CD4-positive, alpha-beta T cell treated with Interferon alpha-2 for 1 hour (primary cell): ENCODE measurements at regions not wholly inside any gene's neighbourhood (a gene's known extent, or its start where the extent isn't known, plus 50 kb on each side); places are given as distances from the start of the nearest gene placed in this dataset.
"Not testable (repeated sequence)": the region's sequence is repeated elsewhere in the genome, so short reads cannot be mapped to it uniquely, and the experiment has no call there.

Source experiments
- DNase-seq, 2 donors: peaks; one replicate each; pipeline ENCODE4 v3.0.0-alpha.2; 2020 to 2022

DNA sequence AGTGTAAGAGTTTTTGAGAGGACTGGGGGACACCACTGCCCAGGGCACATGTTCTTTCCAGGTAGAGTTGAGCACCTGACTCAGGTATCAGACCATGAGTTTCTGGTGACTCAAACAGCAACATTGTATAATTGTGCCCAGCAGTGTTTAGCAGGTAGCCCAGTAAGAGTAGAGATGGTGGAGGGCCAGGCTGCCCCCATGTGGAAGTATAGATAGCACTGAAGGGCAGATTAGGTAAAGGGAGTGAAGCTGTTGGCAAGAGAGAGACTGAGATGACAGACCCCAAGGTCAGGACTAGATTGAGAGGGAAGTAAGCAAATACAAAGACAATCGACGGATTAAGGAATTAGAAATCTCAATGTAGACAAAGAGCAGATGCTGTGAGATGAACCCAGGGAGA lies 74.6 kb downstream of the TRIM42 start:
- no peak for DNase-seq

DNA sequence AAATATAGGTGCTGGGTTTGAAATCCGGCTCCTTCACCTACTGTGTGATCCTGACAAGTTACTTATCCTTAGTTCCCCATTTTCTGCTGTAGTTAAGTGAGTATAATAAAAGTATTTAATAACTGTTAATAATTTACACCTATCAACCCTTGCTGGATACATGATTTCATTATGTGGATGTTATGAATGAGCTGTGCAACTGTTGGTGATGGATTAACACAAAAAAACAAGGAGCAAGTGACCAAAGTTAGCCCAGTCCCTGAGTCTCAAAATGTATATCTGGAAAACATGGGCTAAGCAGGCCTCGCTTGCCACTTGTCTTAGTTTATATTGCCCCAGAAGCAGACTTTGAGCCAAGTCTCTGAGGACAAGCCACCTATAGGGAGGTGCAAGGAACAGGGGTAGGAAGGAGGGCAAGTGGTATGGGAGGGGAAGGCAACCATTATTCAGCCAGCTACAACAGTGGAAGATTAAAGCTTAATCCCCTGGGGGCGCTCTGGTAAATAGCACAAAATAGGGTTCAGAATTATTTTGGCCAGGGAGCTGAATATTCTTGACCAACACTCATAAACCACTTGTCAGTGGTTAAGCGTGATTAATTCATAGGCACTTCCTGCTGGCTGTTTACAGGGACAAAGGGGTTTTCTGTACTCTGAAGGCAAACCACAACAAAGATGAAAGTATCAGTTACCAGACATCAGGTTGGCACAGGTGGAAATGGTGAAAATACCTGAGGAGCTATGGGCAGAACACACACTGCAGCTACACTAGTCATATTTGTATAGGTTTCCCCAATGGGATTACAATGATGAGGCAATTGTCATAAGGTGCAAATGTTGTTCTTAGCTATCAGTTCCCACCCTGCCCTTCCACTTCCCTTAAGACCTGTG lies 76.2 kb downstream of the TRIM42 start:
- no peak for DNase-seq

DNA sequence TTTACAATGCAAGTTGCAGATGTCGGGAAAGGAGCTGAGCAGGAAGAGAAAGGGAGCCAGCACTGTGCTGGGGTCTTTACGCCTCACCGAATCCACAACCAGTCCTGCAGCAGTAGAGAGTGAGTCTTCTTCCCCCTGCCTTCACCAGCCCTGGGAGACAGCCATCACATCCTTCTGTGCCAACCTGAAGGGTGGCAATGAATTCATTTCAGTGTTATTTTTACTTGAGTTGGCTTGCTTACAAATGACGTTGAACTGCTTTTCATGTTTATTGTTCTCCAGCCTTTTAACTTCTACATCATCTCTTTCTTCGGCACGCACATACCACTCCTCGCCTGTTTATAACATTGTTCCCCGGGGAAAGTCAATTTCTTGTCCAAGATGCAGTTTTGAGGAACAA lies 77.1 kb downstream of the TRIM42 start:
- no peak for DNase-seq

DNA sequence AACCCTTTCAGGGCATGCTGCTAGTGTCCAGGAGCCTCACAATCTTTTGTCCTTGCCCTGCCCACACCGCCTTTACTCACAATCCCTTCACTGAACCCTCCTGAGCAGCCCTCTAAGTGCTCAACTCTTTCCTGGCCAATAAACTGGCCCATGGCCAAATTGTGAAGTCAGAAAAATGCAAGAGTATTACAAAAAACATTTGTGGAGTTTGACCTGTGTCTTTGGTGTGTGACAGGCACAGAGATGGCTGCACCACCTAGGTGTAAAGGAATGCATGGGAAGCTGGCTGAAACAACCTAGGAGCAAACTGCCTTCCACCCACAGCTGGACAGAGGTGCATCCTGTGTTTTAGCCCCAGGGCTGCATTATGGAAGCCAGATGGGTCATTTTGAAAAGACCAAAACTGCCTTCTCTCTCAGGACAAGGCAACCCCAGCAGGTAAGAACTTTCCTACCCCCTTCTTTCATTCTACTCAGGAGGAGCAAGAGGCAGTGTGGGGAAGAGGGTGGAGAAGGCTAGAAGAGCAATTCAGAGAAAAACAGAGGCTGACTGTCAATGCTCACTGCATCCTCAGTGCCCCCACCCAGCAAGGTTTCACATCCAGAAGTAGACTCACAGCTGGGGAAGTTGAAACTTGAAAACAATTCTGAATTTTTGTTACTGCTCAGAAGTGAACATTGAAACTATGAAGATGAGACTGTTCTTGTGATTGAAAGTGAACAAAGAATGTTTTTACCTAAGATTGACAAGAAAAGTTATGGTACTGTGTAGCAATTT lies 78.6 kb downstream of the TRIM42 start:
- DNase-seq, result no peak

DNA sequence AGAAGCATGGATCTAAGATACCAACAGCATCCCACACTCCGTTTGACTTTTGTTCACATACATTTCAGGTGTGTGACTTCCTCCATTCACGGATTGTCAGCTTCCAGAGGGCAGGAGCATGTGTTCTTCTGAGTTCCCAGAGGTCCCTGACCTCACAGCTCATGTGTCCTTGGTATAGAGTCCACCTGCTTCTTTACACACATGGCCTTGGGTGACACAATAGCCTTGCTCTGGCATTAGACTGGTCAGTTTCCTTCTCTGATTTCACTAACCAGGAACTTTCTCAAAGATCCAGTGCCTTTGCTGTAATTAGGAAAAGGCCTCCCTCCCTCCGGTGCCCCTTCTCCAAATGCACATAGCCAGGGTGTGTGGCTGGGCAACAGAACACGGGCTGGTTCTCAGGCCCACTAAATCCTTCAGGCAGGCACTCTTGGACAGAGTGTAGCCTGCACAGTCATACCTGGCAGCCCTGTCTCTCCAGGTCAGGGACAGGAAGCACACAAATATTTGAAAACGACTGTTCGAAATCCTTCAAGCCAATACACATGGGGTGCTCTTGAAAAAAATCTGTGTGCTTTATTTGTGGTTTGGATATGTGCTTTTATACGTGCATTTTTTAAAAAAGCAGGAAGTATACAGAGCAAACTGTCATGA lies 81.1 kb downstream of the TRIM42 start:
- DNase-seq, result no peak

DNA sequence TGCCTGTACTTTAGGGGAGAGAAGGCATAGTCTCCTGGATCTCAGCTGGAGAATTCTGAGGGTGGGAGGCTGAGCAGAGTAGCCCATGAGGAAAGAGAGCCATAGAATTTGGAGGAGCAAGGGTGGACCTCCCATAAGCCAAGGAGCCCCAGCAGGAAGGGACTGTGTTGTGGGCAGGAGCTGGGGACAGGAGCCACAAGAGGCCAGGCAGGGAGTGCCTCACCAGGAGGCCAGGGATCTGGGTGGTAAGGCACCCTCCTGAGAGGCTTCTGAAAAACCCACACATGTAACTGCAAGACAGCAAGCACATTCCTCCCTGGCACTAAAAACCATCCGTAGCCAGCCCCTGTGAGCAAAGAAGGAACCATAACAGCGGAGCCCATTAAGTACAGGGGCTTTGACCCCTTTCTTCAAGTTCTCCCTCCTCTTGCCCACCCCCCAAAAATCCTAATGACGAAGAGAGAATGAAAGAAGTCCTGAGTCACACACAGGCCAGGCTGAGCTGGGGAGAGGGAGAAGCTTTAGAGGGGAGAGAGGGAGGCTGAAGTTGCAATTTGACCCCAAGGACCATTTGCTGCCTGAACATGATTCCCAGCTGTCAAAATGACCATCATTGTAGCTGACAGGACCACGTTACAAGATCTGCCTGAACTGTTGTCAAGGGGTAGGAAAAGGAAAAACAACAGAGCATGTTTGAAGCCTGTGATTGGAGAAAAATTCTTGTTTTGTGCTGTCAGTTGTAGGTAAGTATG lies 82.6 kb downstream of the TRIM42 start:
- DNase-seq, result no peak

DNA sequence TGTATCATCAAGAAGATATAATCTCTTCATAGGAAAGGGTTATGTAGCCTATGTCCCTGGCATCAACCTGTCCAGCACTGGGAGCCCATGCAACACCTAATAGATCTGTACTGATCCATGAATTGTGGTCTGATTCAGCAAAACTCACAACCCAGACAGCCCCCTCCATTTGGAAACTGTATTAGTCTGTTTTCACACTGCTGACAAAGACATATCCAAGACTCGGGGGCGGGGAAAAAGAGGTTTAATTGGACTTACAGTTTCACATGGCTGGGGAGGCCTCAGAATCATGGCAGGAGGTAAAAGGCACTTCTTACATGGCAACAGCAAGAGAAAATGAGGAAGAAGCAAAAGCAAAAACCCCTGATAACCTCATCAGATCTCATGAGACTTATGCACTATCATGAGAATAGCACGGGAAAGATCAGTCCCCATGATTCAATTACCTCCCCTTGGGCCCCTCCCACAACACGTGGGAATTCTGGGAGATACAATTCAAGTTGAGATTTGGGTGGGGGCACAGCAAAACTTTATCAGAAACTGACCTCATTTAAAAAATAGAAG lies 83.3 kb downstream of the TRIM42 start:
- DNase-seq, result no peak

DNA sequence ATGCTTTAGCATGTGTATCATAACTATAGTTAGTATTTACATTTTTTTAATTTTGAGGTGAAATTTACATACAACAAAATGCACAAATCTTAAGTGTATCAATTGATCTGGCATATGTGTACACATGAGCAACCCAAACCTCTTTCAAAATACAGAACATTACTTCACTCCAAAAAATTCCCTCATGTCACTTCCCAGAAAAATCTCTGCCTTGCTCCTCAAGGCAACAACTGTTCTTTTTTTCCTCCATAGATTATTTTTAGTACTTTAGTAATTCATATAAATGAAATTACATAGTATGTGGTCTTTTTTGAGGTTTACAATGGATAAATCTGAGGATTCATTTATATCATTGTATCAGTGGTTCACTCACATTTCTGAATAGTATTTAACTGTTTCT lies 84.9 kb downstream of the TRIM42 start:
- no peak for DNase-seq

DNA sequence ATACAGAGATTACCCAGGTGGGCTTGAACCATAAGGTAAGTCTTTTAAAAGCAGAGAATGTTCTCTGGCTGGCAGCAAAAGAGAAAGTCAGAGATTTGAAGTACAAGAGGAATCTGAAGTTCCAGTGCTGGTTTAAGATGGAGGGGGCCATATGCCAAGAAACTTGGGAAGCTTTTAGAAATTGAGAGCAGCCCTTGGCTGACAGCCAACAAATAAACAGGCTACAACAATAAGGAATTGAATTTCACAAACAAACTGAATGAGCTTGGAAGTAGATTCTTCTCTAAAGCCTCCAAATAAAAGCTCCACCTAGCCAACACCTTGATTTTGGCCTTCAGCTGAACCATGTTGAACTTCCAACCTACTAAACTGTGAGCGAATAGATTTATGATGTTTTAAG lies 85.7 kb downstream of the TRIM42 start:
- no peak for DNase-seq

DNA sequence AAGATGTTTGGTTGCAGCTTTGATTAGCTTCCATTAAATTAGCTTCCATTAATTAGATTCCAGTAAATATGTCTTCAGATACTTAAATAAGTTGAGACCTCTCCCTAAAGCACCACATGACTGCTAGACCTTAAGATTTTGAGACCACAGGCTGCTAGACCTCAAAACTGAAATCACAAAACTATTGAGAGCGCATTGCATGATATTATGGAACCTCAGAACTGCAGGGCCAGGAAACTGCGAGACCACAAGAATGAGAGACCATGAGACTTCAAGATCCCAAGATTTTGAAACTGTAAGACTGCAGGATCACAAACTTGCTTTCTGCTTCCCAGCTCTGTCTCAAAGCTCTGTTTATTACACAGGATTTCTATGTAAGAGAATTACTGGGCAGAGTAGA lies 87.4 kb downstream of the TRIM42 start:
- no peak for DNase-seq

DNA sequence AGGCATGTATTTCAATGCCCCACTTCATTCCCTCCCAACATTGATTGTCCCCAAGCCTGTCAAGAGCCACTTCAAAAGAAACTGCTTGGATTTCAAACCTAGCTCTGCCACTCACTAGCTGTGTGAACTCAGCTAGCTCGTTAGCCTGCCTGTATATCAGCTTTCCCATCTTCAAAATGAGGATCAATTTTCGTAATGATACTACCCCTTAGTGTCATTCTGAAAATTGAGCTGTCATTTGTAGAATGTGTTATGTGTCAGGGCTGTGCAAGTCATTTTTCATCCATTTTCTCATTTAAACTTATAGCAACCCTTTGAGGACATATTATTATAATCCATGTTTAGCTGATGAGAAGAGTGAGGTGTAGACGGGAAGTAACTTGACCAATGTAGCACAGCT lies 88.6 kb downstream of the TRIM42 start:
- no peak for DNase-seq

DNA sequence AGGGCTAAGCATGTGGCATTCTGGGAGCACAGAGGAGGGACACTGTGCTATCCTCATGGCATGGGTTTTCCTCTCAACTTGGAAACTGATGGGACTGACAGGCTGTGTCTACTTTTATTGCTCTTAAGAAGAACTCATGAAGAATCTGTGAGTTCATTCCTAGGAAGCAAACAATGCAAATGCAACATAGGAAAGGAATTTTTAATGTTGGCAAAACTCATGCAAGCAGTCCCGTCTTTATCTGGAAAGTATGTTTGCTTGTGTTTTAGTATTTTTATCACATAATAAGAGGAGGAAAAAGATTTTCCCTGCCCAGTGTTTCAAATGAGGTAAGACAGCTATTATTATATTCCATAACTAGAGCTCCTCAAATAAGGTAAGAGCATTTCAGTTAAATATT lies 89.7 kb downstream of the TRIM42 start:
- DNase-seq, result no peak

DNA sequence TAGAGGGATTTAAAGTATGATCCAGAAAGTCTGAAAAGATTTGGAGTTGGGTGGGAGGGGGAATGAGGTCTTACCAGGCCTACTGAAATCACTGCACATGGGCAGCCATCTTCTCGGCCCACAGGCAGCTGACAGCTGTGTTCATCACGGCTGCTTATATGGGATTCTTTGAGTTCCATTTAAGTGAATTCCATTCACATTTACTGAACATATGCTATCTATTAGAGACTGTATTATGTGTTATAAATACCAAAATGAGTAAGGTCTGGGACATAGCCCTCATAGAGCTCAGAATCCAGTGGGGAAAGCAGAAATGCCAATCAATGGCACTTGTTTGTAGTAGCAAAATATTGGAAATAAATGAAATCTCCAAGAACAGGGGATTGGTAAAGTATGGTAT lies 91.1 kb downstream of the TRIM42 start:
- DNase-seq, result no peak

DNA sequence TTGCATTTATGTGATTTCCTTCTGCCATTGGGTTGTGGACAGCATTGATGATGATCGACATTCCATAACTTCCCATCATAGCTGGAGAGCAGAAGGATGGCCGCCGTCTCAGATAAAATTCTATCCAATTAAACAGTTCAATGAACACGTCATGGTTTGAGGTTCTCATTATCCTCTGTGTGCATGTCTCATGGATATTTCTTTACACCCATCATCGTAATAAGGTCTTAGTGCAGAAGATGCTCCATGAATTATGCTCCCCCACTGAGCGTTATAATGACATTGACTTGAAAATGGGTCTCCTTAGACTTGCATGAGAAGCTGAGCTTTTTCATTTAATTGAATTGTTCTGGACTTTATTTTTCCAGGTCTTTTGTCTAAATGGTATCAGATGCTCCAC lies 92.1 kb downstream of the TRIM42 start:
- DNase-seq, result no peak

DNA sequence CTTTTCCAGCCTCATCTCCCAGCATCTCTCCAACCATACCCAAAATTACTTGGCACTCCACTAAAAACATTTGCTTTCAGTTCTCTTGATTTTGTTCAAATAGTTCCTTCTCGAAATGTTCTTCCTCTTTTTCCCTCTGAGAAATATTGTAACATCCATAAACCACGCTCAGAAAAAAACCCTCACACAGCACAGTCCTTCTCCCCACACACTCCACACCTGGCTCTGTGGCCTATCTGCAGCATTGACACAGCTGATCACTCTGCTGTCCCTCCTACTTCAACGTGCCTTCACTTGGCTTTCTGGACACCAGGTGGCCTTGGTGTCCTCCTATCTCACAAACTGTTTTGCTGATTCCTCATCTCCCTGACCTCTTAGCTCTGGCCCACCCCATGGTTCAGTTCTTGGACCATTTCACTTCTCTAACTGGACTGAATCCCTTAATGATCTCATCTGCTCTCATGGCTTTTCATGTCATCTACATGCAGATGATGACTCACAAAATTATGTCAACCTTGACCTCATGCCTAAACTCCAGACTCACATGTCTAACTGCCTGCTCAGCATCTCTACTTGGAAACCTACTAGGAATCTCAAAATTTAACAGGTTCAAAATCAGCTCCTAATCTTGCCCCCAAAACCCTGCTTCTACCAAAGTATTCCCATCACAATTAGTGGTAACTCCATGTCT lies 93.3 kb downstream of the TRIM42 start:
- DNase-seq, result no peak

DNA sequence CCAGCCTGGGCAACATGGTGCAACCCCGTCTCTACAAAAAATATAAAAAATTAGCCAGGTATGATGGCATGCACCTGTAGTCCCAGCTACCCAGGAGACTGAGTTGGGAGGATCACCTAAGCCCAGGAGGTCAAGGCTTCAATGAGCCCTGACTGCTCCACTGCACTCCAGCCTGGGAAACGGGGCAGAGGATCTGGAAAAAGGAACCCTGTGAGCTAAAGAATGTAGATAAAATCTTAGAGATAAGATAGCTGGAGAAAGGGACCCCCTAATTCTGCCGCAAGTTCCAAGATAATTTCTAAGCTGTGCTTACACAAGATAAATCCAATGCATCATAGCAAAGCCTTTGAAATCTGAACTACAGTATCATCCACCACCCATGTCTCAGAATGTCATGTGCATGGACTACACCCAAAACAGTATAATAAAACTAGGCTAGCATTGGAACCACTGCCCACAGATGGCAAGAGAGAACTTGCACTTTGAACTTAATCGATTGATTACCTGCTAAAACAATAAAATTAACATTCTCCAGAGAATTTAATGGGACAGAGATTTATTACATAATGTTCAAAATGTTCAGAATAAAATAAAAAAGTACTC lies 99.9 kb downstream of the TRIM42 start:
- DNase-seq, result no peak

DNA sequence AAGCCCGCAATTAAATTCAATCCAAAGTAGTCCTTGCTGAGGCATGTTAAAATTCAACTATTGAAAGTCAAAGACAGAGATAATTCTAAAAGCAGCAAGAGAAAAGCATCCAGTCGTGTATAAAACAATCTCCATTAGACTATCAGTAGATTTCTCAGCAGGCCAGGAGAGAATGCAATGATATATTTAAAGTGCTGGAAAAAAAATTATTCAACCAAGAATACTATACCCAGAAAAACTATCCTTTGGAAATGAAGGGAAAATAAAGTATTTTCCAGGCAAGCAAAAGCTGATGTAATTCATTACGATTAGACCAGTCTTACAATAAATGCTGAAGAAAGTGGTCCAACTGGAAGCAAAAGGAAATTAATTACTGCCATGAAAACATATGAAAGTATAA lies 113.5 kb downstream of the TRIM42 start:
- DNase-seq, result no peak

DNA sequence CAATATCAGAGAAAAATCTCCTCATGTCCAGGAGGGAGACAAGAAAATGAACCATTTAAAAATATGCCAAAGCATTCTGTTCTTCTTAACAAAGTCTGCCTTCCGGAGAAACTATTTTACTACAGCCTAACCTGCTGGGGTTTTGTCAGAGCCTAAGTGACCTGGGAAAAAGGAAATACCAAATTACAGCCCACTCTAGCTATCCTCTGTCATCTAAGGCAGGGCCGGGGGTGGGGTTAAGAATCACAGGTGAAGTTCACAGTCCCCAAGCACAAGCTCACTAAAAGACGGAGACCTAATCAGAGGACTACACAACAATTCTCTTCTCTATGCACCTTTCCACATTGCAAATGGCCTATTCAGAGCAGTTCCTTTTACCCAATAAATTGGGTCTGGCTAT lies 116.6 kb downstream of the TRIM42 start:
- no peak for DNase-seq

DNA sequence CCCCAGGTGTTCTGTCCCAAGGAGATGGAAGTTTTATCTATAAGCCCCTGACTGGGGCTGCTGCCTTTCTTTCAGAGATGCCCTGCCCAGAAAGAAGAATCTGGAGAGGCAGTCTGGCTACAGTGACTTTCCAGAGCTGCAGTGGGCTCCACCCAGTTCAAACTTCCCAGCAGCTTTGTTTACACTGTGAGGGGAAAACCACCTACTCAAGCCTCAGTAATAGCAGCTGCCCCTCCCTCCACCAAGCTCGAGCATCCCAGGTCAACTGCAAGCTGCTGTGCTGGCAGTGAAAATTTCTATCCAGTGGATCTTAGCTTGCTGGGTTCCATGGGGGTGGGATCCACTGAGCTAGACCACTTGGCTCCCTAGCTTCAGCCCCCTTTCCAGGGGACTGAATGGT lies 125.0 kb downstream of the TRIM42 start:
- DNase-seq, result not testable (repeated sequence)

DNA sequence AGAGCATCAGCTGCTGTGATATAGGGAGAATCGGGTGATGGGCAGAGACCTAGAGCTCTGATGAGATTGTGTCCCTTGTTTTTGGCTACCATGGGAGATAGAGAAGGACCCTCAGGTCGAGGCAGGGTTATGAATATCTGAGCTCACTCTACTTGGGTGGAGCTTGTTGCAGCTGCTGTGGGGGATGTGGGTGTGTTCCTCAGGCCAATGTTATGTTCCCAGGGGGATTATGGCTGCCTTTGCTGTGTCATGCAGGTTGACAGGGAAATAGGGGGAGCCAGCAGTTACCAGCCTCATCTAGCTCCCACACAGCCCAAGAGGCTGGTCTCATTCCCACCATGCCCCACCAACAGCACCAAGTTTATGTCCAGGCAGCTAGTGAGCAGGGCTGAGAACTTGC lies 131.5 kb downstream of the TRIM42 start:
- DNase-seq, result no peak

DNA sequence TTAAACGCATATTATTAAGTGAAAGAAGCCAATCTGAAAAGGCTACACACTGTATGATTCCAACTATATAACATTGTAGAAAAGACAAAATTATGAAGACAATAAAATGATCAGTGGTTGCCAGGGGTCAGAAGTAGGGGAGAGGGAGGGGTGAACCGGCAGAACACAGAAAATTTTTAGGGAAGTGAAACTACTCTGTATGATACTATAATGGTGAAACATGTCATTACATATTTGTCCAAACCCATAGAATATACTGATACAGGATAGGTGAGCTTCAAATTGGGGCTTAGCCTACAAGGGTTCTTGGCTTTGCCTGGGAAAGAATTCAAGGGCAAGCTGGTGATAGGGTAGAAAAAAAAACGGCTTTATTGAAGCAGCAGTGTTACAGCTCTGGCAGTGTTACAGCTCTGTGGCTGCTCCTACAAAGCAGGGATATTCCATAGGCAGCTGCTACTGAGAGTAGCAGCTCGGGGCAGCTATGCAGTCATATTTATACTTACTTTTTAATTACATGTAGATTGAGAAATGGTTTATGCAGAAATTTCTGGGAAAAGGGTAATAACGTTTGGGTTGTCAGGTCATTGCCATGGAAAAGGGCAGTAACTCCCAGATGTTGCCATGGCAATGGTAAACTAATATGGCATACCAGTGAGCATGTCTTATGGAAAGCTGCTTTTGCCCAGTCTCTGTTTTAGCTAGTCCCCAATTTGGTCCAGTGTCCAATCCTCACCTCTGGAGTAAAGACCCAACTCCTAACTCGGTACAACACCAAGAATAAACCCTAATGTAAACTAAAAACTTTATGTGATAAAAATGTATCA lies 125.1 kb upstream of the SLC25A36 start:
- no peak for DNase-seq
